GM21737 (cell line): ENCODE measurements at regions not wholly inside any gene's neighbourhood (a gene's known extent, or its start where the extent isn't known, plus 50 kb on each side); places are given as distances from the start of the nearest gene placed in this dataset.

Experiments used
- ATAC-seq: cut with Tn5 transposase; IDR thresholded peaks from one replicate; pipeline ENCODE4 v1.9.1; 2021; ENCODE audit warnings: mild to moderate bottlenecking, moderate library complexity; ENCODE audit not compliant: unreplicated experiment

- no peak for ATAC-seq
Measured at GRCh38 chr10:28077889-28078288, 79.0 kb upstream of the ODAD2 start.

DNA sequence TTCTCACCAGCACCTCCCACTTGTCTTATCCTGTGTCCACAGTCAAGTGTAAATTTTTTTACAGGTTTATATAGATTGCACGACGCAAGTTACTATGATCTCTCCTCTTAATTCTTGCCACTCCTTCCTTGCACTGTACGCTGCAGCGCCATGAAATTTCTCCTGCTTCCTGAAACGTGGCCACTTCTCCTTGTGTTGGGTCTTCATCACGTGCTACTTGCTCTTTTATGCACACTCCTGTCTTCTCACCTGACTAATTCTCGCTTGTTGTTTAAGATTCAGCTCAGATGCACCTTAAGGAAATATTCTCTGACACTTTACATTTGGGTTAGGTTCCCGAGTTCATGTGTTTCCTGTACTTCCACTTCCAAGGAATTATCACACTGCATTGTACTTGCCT lies 76.5 kb upstream of the ODAD2 start:
- ATAC-seq: no peak

DNA sequence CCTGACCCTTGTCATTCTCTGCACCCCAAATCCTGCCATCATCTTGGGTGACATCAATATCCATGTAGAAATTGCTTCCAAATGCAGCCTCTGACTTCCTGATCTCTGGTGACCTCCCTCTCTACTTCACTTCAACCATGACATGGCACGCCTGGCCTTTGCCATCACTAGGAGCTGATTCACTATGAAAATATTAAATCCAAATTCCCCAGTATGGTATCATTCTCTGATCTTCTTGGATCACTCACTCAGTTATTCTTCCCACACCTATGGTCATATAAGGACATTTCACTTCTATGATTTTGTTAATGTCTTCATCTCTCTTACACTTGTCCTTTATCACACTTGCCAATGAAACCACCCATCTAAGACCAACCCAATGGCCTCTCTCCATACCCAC lies 73.7 kb upstream of the ODAD2 start:
- no peak for ATAC-seq

DNA sequence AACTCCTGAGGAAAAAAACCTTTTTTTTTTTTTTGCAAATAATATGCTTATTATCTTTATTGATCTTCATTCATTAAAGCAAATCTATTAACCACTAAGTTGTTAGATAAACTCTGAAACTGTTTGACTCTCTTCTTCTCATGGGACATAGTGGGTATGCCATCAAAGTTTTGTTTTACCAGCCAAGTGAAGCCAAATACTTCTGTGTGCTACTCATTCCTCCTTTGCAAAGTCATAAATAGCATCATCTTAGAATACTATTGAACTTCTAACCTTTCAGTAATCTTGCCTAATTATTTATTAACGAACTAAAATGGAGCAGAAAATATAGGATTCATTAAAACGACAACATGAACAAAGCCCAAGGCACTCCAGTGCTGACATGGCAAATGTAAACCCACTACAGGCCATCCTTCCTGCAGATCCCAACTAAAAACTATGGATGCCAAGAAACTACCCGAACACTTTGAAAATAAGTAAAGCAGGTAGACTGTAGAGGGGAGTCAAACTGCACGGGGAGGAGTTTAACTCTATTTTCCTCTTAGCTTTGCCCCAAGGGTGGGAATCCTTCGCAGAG lies 61.2 kb upstream of the ODAD2 start:
- ATAC-seq: no peak

GRCh38 chr10:28058746-28059145 lies 59.9 kb upstream of the ODAD2 start:
- ATAC-seq: no peak

DNA sequence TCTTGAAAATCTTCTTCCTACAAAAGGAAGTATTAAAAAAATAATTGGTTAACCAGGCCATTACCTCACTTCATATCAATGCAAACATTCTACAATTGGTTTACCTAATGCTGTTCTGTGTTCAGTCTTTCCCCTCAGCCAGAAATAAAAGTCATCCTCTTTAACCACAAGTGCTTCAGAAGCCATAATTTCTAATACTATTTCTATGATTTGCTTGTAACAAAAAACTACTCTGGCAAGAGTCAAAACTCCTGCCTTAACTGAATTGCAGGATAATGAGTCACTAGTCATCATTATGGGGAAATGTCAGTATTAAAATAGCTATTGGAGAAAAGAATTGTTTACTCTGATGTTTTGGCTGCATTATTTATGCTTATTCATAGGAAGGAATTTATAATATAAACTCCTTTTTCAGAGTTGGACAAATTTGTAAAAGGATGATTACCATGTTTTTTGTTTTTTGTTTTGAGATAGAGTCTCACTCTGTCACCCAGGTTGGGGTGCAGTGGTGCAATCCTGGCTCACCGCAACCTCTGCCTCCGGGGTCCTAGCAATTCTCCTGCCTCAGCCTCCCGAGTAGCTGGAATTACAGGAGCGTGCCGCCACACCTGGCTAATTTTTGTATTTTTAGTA lies 55.5 kb upstream of the ODAD2 start:
- ATAC-seq: no peak

DNA sequence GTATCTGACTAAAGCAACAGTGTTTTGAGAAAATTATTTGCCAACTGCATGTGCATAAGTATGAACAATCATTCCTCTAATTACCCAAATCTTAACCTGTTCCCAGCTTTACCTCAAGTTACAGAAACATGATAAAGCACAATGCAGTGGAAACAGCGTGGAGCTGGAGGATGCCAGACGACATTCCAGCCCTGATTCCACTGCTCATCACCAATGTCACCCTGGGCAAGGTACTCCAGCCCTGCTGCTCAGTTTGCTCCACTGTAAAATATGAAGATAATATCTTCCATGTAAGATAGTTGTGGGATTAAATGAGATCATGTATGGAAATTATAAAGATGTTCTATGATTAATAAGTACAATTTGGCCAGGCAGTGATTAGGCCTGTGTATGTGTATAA lies 50.4 kb upstream of the ODAD2 start:
- no peak for ATAC-seq
